IMR-90 (cell line): ENCODE measurements at regions not wholly inside any gene's neighbourhood (a gene's known extent, or its start where the extent isn't known, plus 50 kb on each side); places are given as distances from the start of the nearest gene placed in this dataset.

Source experiments
- ATAC-seq: fragments of 200-7000 bp; cut with Tn5 transposase; 2 replicates; pipeline ENCODE4 v1.9.1; 2020; ENCODE audit warnings: low read depth, mild to moderate bottlenecking, moderate library complexity
- BruUV-seq: library from RNA; stranded (reverse); fragments of 400-500 nt; replicated peaks from 2 replicates; lab custom pipeline; 2021; lab: Mats Ljungman, UMichigan
- CTCF ChIA-PET: fragments of 300-600 bp; formaldehyde crosslinking; extraction: SDS; loops from one replicate; lab custom pipeline; 2021; ENCODE audit warnings: antibody characterized with exemption; lab: Yijun Ruan, JAX
- POLR2A ChIA-PET: fragments of 300-600 bp; sonication (Branson Sonifier 250); formaldehyde crosslinking; loops from one replicate; lab custom pipeline; 2022; ENCODE audit warnings: antibody characterized with exemption; ENCODE audit not compliant: unreplicated experiment; lab: Charles Lee
- DNase-seq: peaks from one replicate; pipeline ENCODE4 v3.0.0; 2013
- H2AFZ ChIP-seq: replicated peaks from 2 replicates; pipeline ENCODE3; 2013; ENCODE audit warnings: low read length, mild to moderate bottlenecking; ENCODE audit not compliant: poor library complexity
- H2AK5ac ChIP-seq: 2 replicates; pipeline ENCODE4 v1.6.1; 2013; ENCODE audit warnings: low read depth, low read length, inconsistent platforms
- H2AK9ac ChIP-seq: replicated peaks from 2 replicates; pipeline ENCODE3; 2013; ENCODE audit warnings: mild to moderate bottlenecking, low read depth, low read length, moderate library complexity; ENCODE audit not compliant: poor library complexity
- H2BK120ac ChIP-seq: 2 replicates; pipeline ENCODE4 v1.6.1; 2013; ENCODE audit warnings: low read depth, low read length, inconsistent platforms
- H2BK15ac ChIP-seq: 3 replicates; pipeline ENCODE4 v1.6.1; 2013; ENCODE audit warnings: low read depth, low read length, inconsistent platforms
- H2BK20ac ChIP-seq: 2 replicates; pipeline ENCODE4 v1.6.1; 2013; ENCODE audit warnings: low read depth, mild to moderate bottlenecking, inconsistent platforms, low read length, moderate library complexity
- H2BK5ac ChIP-seq: 2 replicates; pipeline ENCODE4 v1.6.1; 2013; ENCODE audit warnings: mild to moderate bottlenecking, low read depth, low read length, inconsistent platforms; ENCODE audit not compliant: poor library complexity, severe bottlenecking
- H3K14ac ChIP-seq: replicated peaks from 2 replicates; pipeline ENCODE4 v1.6.1; 2013; ENCODE audit warnings: low read depth, low read length, inconsistent platforms
- H3K18ac ChIP-seq: 2 replicates; pipeline ENCODE4 v1.6.1; 2013; ENCODE audit warnings: low read depth, low read length, control low read depth
- H3K23ac ChIP-seq: 2 replicates; pipeline ENCODE4 v1.6.1; 2013; ENCODE audit warnings: low read depth, low read length, inconsistent platforms
- H3K27ac ChIP-seq: 2 replicates; pipeline ENCODE4 v1.5.1; 2013; ENCODE audit warnings: mild to moderate bottlenecking, control low read depth, low read length; ENCODE audit not compliant: insufficient read depth
- H3K27me3 ChIP-seq: 2 replicates; pipeline ENCODE4 v1.6.1; 2013; ENCODE audit warnings: low read length; ENCODE audit not compliant: control insufficient read depth, insufficient read depth
- H3K36me3 ChIP-seq: 2 replicates; pipeline ENCODE4 v1.6.1; 2013; ENCODE audit warnings: low read length, mixed read lengths; ENCODE audit not compliant: control insufficient read depth, insufficient read depth
- H3K4ac ChIP-seq: 2 replicates; pipeline ENCODE4 v1.6.1; 2013; ENCODE audit warnings: low read depth, low read length, inconsistent platforms
- H3K4me1 ChIP-seq: 2 replicates; pipeline ENCODE4 v1.6.1; 2013; ENCODE audit warnings: low read length, mixed read lengths; ENCODE audit not compliant: control insufficient read depth, insufficient read depth
- H3K4me2 ChIP-seq: 2 replicates; pipeline ENCODE4 v1.6.1; 2013; ENCODE audit warnings: low read depth, mild to moderate bottlenecking, control low read depth, low read length, moderate library complexity
- H3K4me3 ChIP-seq: 2 replicates; pipeline ENCODE4 v1.5.1; 2013; ENCODE audit warnings: low read depth, mild to moderate bottlenecking, control low read depth, low read length, moderate library complexity; ENCODE audit not compliant: insufficient read depth
- H3K56ac ChIP-seq: 2 replicates; pipeline ENCODE4 v1.6.1; 2013; ENCODE audit warnings: low read length, inconsistent platforms; ENCODE audit not compliant: insufficient read depth; ENCODE audit errors: extremely low read depth
- H3K79me1 ChIP-seq, 2 experiments: 2 replicates each; pipeline ENCODE4 v1.6.1; 2013; ENCODE audit warnings: low read length in 2 of 2, inconsistent platforms in 1 of 2, low read depth in 1 of 2
- H3K9ac ChIP-seq: 2 replicates; pipeline ENCODE4 v1.6.1; 2013; ENCODE audit warnings: low read depth, low read length, control low read depth
- H3K9me1 ChIP-seq: 2 replicates; pipeline ENCODE4 v1.6.1; 2013; ENCODE audit warnings: low read length, inconsistent platforms; ENCODE audit not compliant: insufficient read depth
- H3K9me3 ChIP-seq: 2 replicates; pipeline ENCODE4 v1.6.1; 2013; ENCODE audit warnings: low read length; ENCODE audit not compliant: control insufficient read depth, insufficient read depth
- H4K20me1 ChIP-seq: 2 replicates; pipeline ENCODE4 v1.6.1; 2013; ENCODE audit warnings: low read length, inconsistent platforms; ENCODE audit not compliant: insufficient read depth
- H4K5ac ChIP-seq: 2 replicates; pipeline ENCODE4 v1.6.1; 2013; ENCODE audit warnings: mild to moderate bottlenecking, low read depth, low read length, control low read depth
- H4K8ac ChIP-seq, 2 experiments: 2 replicates each; pipeline ENCODE4 v1.6.1; 2013; ENCODE audit warnings: low read depth in 2 of 2, low read length in 2 of 2, control low read depth in 1 of 2, inconsistent platforms in 1 of 2
- H4K91ac ChIP-seq: 2 replicates; pipeline ENCODE4 v1.6.1; 2013; ENCODE audit warnings: low read depth, low read length, inconsistent platforms; ENCODE audit not compliant: insufficient read depth
- BHLHE40 ChIP-seq: fragments of 150-350 bp; IDR thresholded peaks from 2 replicates; pipeline ENCODE4 v1.6.1; 2016; ENCODE audit warnings: mild to moderate bottlenecking, low read depth, low read length
- CEBPB ChIP-seq: IDR thresholded peaks from 2 replicates; pipeline ENCODE4 v1.6.1; 2012; ENCODE audit warnings: low read depth, low read length, improper control_type of control experiment
- CHD1 ChIP-seq: IDR thresholded peaks from 2 replicates; pipeline ENCODE4 v1.6.1; 2012; ENCODE audit warnings: low read depth, low read length, improper control_type of control experiment
- CTCF ChIP-seq: conservative IDR thresholded peaks from 2 replicates; pipeline ENCODE4 v1.5.1; 2012; ENCODE audit warnings: mild to moderate bottlenecking, low read depth, low read length, improper control_type of control experiment
- FOS ChIP-seq: fragments of 150-350 bp; IDR thresholded peaks from 2 replicates; pipeline ENCODE4 v1.6.1; 2016; ENCODE audit warnings: low read depth, low read length
- MAFK ChIP-seq: IDR thresholded peaks from 2 replicates; pipeline ENCODE4 v1.6.1; 2012; ENCODE audit warnings: low read depth, low read length, improper control_type of control experiment
- MAZ ChIP-seq: IDR thresholded peaks from 2 replicates; pipeline ENCODE4 v1.6.1; 2012; ENCODE audit warnings: low read depth, mild to moderate bottlenecking, low read length, improper control_type of control experiment, moderate library complexity, borderline replicate concordance
- MXI1 ChIP-seq: IDR thresholded peaks from 2 replicates; pipeline ENCODE4 v1.6.1; 2012; ENCODE audit warnings: low read depth, mild to moderate bottlenecking, low read length, moderate library complexity, borderline replicate concordance
- NFE2L2 ChIP-seq: fragments of 150-350 bp; IDR thresholded peaks from 2 replicates; pipeline ENCODE4 v1.6.1; 2016; ENCODE audit warnings: low read depth, mild to moderate bottlenecking, low read length
- POLR2A ChIP-seq: IDR thresholded peaks from 2 replicates; pipeline ENCODE4 v1.6.1; 2012; ENCODE audit warnings: mild to moderate bottlenecking, low read depth, low read length
- RAD21 ChIP-seq: IDR thresholded peaks from 2 replicates; pipeline ENCODE4 v1.6.1; 2012; ENCODE audit warnings: low read length, improper control_type of control experiment
- RCOR1 ChIP-seq: IDR thresholded peaks from 2 replicates; pipeline ENCODE4 v1.6.1; 2012; ENCODE audit warnings: mild to moderate bottlenecking, low read length, improper control_type of control experiment; ENCODE audit not compliant: insufficient replicate concordance
- RFX5 ChIP-seq: IDR thresholded peaks from 2 replicates; pipeline ENCODE4 v1.8.0; 2012; ENCODE audit warnings: low read depth, mild to moderate bottlenecking, low read length, moderate library complexity
- SMC3 ChIP-seq: fragments of 150-350 bp; IDR thresholded peaks from 2 replicates; pipeline ENCODE4 v1.6.1; 2016; ENCODE audit warnings: low read depth, mild to moderate bottlenecking, antibody characterized with exemption, low read length, moderate library complexity
- WGBS, 2 experiments: methylation state at CpG; one replicate each; pipeline versions ENCODE4 v1.1.5 to v1.1.7; 2013; ENCODE audit warnings: missing lambda C conversion rate in 2 of 2; ENCODE audit not compliant: insufficient read length in 1 of 2; ENCODE audit errors: extremely low coverage in 2 of 2; 5-methylcytosine and 5-hydroxymethylcytosine counted together
- dilution Hi-C: fragments of 300-500 bp; cut with HindIII; formaldehyde crosslinking; loops from one replicate; pipeline ENCODE4 v1.14.3; 2018; ENCODE audit warnings: low sequenced_read_pairs; ENCODE audit not compliant: unreplicated experiment
- in situ Hi-C: fragments of 300-500 bp; cut with MboI; formaldehyde crosslinking; loops from 3 replicates; pipeline ENCODE4 v1.14.3; 2019; ENCODE audit warnings: low sequenced_read_pairs, inconsistent platforms, mixed read lengths
- intact Hi-C: fragments of 100-400 bp; cut with micrococcal nuclease; formaldehyde crosslinking; loops from 2 replicates; pipeline ENCODE4 v1.10.0; 2022
- TF ChIP-seq, protein P1 (sequence below): fragments of 150-350 bp; IDR thresholded peaks from 2 replicates; pipeline ENCODE4 v1.6.1; 2016; ENCODE audit warnings: low read depth, mild to moderate bottlenecking, low read length, moderate library complexity, borderline replicate concordance
- TF ChIP-seq, protein P2 (sequence below): fragments of 150-350 bp; IDR thresholded peaks from 2 replicates; pipeline ENCODE4 v1.6.1; 2017; ENCODE audit warnings: mild to moderate bottlenecking, antibody characterized with exemption, low read length, low read depth

DNA sequence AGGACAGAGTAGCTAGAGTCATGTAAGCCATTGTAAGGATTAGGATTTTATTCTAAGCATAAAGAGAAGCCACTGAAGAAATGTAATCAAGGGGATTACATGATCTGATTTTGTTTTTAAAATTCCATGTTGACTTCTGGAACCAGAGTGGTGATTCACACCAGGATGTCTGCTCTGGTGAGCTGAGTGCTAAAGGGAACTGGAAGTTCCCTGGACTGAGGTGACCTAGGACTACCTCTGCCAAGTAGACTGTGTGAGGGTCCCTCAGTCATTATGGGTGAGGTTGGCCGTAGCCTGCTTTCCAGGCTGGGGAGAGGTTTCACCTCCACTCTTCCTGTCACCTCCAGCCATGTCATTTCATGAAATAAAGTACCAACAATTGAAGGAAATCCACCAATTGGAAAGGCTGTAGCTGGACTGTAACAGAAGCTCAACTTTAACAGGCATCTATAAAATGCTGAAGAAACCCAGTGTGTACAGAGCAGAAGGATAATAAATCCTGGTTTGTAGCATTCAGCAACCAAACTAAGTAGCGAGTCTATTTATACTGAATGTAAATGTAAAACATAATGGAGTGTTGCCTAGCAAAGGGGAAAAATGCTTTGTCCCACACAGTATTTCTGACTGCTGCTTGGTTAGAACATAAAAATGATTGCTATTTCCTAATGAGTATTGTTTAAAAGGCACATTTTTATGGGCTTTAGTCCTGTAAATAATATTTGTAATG is 507.4 kb upstream of the PKDCC start:
- Histone ChIP-seq H3K27me3 (no peaks in the 10 kb centered on the region), H3K4me3 (no peak overlapping the region), H4K91ac (no peak overlapping the region), H4K20me1 (no peaks in the 10 kb centered on the region), H2BK120ac (no peak overlapping the region), H2BK5ac (no peak overlapping the region), H3K9me1 (no peaks in the 10 kb centered on the region), H3K23ac (no peak overlapping the region), H2AK9ac (no peak overlapping the region), H2BK15ac (no peak overlapping the region), H4K8ac (no peak overlapping the region), H3K27ac (no peak overlapping the region), H3K56ac (no peak overlapping the region), H3K4me1 (no peaks in the 10 kb centered on the region), H3K4ac (no peak overlapping the region), H3K9me3 (no peaks in the 10 kb centered on the region), H2BK20ac (no peak overlapping the region), H2AFZ (no peak overlapping the region), H2AK5ac (no peak overlapping the region), H3K14ac (no peak overlapping the region), H3K18ac (no peak overlapping the region), H3K9ac (no peak overlapping the region), H4K5ac (no peak overlapping the region), H3K4me2 (no peak overlapping the region), H3K79me1 (no peaks in the 10 kb centered on the region), H3K36me3 (no peaks in the 10 kb centered on the region)
- POLR2A ChIA-PET, result no interaction called here
- TF ChIP-seq MXI1, result no peak
- no peak for TF ChIP-seq RFX5
- TF ChIP-seq FOS, result no peak
- TF ChIP-seq NFE2L2, result no peak
- no peak for TF ChIP-seq MAFK
- no peak for TF ChIP-seq MAZ
- no peak for TF ChIP-seq SMC3
- TF ChIP-seq POLR2A, result no peak
- TF ChIP-seq, protein P1, sequence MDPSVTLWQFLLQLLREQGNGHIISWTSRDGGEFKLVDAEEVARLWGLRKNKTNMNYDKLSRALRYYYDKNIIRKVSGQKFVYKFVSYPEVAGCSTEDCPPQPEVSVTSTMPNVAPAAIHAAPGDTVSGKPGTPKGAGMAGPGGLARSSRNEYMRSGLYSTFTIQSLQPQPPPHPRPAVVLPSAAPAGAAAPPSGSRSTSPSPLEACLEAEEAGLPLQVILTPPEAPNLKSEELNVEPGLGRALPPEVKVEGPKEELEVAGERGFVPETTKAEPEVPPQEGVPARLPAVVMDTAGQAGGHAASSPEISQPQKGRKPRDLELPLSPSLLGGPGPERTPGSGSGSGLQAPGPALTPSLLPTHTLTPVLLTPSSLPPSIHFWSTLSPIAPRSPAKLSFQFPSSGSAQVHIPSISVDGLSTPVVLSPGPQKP, result no peak
- TF ChIP-seq BHLHE40, result no peak
- no peak for TF ChIP-seq RAD21
- no peak for TF ChIP-seq RCOR1
- TF ChIP-seq CTCF, result no peak
- TF ChIP-seq, protein P2, sequence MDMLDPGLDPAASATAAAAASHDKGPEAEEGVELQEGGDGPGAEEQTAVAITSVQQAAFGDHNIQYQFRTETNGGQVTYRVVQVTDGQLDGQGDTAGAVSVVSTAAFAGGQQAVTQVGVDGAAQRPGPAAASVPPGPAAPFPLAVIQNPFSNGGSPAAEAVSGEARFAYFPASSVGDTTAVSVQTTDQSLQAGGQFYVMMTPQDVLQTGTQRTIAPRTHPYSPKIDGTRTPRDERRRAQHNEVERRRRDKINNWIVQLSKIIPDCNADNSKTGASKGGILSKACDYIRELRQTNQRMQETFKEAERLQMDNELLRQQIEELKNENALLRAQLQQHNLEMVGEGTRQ, result no peak
- no peak for TF ChIP-seq CHD1
- no peak for TF ChIP-seq CEBPB
- intact Hi-C loops, result no loop called here
- in situ Hi-C loops, result no loop called here
- dilution Hi-C loops, result no loop called here
- ATAC-seq (no peak), DNase-seq (no peak)
- no TSS peak for BruUV-seq
- WGBS, 2 experiments, result no CpG with 5 or more reads among the region's 2 CpGs
- CTCF ChIA-PET, result no interaction called here
